ENCODE measurements at regions not wholly inside any gene's neighbourhood (a gene's known extent, or its start where the extent isn't known, plus 50 kb on each side); places are given as distances from the start of the nearest gene placed in this dataset.

GRCh38 chr16:85376292-85377095 lies 236.6 kb upstream of the GSE1 start:
- peak; percentile 72 for DNase-seq (ENCODE audit: low spot score)

- no peak for DNase-seq (ENCODE audit: low spot score)
Observed at GRCh38 chr16:85377388-85378144, 235.6 kb upstream of the GSE1 start.

DNA sequence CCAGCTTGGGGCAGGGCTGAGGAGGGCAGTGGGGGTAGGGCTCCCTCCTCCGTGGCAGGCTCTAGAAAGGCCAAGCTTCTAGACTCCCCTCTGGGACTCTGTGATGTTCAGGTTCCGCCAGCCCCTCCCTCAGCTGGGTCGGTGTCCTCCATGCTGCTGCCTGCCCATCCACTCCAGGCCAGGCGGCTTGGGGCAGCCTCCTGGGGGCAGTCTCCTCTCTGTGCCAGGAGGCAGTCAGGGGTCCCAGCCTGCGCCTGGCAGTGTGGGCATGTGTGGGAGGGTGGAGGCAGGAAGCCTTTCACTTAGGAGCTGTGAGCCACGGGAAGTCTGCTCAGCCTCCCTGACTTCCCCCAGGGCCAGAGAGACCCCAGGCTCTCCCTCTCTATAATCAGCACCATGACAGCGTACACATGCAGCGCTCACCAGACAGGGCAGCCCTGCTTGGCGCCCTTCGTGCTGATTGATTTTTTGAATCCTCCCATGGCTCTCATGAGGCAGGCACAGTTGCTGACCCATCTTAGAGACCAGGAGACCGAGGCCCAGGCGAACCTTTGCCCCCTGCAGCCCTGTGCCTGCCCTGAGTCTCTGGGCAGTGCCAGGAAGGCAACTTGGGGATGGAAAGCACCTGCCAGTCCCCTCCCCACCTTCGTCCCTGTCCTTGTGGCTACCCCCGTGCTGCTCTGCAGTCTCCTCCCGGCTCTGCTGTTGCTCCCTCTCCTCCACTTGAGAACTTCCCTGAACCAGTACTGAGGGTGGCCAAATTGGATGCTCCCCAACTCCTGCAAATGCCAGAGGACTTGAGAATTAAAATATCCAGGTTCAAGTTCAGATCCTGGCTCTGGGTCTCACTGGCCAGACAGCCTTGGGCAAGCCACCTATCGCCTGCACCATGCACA lies 234.7 kb upstream of the GSE1 start:
- DNase-seq (ENCODE audit: low spot score) = no peak

DNA sequence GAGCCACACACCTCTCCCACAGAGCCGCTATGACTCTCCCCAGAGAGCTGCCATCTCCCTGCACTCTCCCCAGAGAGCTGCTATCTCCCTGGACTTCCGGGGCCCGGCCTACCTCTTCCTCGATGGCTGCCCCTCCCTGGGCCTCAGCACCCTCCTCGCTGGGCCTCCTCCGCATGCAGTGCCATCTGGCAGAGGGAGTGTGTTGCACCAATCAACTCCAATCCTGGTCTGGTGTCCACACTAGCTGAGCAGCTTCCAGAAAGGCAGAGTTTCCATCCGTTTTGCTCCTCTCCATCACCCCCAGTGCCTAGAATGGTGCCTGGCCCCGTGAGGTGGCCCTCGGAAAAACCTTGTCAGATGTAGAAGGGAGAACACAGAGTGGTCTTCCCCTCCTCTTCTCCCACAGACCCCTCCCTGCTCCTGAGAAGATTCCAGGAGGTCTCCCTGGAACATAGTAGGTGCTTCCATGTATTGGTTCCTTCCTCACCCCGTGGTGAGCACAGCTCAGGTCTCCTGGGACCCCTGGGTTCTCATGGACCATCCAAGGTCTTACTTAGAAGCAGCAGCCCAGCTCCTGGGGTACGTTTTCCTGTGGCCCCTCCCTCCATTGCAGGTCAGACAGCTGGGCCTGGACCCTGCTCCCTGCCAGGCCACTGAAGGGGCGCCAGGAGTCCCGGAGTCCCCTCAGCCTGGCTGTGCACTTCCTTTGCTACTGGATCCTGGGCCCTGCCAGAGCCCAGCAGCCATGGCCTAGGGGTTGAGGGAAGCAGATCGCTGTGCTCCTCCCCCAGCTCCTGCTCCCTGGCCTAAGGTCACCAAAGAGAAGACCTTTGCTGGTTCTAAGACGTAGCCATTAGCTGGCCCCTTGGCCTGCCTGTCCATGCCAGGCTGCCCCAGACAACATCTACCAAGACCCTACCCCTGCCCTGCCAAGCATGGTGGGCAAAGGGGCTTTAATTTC lies 233.8 kb upstream of the GSE1 start:
- DNase-seq (ENCODE audit: low spot score) = no peak

- no peak for DNase-seq (ENCODE audit: low spot score)
Observed at GRCh38 chr16:85380002-85380395, 233.1 kb upstream of the GSE1 start.

- no peak for DNase-seq (ENCODE audit: low spot score)
Observed at GRCh38 chr16:85380905-85381737, 232.0 kb upstream of the GSE1 start.

- DNase-seq (ENCODE audit: low spot score) = no peak
Observed at GRCh38 chr16:85381738-85382592, 231.2 kb upstream of the GSE1 start.

- DNase-seq (ENCODE audit: low spot score) = no peak
Observed at GRCh38 chr16:85382717-85383118, 230.4 kb upstream of the GSE1 start.

DNA sequence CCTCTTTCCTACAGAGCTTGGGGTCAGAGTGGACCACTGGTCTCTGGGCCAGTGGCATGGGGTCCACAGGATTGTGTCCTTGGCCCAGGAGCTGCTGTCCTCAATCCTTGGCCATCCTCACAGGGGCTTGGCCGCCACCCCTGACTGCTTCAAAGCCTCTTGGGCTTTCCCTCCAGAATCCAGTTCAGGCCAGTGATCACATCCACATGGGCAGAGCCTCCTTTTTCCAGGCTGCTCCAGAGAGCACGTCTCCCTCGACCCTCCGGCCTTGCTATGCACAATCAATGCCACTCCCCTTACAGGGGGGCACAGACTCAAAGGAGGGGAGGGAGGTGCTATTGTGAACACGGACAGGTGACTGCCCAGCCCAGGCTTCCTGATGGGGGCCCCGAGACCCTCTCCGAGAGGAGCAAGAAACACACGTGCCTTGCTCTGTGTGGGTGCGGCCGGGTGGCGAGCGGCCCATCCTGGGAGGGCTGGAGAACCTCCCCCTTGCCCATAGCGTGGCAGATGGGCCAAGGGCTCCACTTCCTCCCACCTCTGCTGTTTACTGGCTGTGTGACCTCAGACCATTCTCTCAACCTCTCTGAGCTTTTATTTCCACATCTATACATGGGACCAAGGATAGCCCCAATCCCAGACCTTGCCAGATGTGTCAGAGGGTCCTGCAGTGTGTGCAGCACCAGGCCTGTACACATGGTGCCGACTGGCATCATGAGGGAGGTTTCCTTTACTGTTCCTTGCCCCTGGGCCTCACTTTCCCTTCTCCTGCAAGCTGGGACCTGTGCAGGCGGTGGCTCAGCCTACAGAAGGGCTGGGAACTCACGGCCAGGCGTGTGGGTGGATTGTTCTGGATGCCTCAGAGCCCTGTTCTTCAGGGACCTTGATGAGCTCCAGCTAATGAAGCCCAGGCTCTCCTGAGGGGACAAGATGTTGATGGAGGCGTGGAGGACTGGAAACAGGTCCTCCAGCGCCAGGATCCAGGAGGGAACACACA lies 229.0 kb upstream of the GSE1 start:
- no peak for DNase-seq (ENCODE audit: low spot score)

DNA sequence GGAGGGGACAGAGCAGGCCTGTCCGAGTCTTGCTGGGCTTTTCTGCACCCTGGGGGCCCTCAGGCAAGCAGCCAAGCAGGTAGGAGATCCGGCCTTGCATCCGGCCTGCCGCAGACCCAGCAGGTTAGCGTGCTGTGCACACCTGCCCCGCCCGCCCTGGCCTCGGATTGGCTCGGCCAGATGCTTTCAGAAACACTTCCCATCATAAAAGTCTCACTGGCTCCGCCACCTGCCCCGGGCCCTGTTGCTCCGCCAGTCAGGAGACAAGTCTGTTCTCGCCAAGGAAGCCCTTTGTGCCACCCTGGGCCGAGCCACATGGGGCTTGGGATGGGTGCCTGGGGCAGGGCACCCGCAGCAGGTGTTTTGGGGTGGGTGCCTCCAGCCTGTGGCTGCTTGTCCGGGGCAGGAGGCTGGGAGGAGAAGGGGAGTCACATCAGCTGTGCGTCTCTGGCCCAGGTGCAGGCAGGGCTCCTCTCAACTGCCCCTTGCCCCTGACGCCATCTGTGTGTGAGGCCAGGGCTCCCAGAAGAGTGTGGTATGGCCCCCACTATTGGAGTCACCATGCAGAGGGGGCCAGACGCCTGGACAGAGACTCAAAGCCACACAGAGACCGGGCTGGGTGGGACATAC lies 228.2 kb upstream of the GSE1 start:
- DNase-seq (ENCODE audit: low spot score) = no peak

- no peak for DNase-seq (ENCODE audit: low spot score)
Observed at GRCh38 chr16:85385463-85386331, 227.4 kb upstream of the GSE1 start.

DNA sequence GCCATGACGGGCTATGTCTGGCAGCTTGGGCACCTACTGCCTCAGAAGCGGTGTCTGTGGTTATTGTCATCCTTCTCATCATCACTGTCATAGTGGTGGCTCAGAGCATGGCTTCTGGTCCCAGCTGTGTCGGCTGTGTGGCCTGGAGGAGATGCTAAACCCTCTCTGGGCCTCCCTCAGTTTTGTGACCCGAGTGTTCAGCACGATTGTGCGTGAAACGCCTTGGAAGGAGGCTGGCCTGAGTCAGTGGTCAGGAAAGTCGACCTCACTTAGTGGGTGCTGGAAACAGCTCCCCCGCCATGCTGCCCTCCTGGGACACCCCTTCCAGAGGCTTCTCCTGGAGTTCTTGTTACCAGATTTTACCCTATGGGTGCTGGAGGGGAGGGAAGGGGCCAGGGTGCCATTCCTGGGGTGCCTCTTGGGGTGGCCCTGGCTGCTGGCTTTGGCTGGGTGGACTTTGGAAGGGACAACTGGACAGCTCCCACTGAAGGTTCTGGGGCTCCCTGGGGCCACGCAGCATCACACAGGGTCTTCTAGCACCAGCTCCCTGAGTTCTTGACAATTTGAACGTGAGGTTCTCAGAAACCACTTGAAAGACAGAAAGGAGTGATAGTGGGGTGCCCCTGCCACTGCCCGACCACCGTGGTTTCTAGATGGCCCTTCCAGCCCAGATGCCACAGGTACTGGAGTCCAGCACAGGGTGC lies 226.5 kb upstream of the GSE1 start:
- no peak for DNase-seq (ENCODE audit: low spot score)

- no peak for DNase-seq (ENCODE audit: low spot score)
Observed at GRCh38 chr16:85387171-85387507, 226.0 kb upstream of the GSE1 start.

DNA sequence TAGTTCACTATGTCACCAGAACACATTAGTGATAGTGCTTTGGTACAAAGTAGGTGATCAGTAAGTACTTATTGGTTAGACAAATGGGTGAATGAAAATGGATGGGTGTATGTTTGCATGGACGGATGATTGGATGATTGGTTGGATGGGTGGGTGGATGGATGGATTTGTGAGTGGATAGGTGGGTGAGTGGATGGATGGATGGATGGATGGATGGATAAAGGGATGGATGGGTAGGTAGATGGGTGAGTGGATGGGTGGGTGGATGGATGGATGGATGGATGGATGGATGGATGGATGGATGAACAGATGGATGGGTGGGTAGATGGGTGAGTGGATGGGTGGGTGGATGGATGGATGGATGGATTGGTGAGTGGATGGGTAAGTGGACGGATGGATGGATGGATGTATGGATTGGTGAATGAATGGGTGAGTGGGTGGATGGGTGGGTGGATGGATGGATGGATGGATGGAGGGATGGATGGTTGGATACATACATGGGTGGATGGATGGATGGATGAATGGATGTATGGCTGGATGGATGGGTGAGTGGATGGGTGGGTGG lies 225.3 kb upstream of the GSE1 start:
- no peak for DNase-seq (ENCODE audit: low spot score)

DNA sequence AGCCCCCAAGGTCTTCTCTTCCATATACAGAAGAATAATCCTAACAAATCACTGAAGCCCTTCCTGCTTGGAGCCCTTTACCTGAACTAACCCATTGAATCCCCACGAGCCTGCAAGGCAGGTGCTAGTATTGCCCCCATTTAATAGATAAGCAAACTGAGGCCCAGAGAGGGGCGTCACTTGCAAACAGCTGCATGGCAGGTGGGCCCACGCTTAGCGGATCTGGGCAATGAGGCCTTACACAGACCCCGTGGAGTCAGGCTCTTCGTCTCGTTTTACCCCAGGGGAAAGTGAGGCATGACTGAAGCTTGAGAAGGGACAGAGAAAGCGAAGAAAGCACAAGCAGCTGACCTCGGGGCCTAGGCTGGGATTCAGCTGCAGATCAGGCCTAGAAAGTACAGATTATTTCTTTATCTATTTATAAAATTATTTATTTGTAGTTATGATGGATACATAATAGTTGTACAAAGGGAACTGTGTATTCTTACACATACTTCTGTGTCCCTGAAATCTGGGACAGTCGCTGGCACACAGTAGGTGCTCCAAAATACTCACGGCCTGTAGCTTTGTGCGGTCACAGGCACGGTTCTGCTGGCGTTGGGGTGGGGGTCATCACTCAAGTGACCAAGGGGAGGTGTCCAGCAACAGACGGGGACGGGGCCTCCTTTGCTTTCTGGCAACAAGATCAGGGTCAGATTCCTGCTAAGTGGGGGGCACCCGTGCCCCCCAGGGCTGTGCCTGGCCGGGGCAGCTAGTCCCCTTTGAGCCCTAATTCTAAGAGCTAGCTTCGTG lies 223.2 kb upstream of the GSE1 start:
- no peak for DNase-seq (ENCODE audit: low spot score)
